ENCODE measurements at regions not wholly inside any gene's neighbourhood (a gene's known extent, or its start where the extent isn't known, plus 50 kb on each side); places are given as distances from the start of the nearest gene placed in this dataset.

GRCh38 chr16:86095131-86095752 is 196.3 kb downstream of the IRF8 start:
- DNase-seq: no peak

- DNase-seq: no peak
These were observed 197.0 kb downstream of the IRF8 start for GRCh38 chr16:86095906-86096485.

GRCh38 chr16:86096850-86097249 is 197.9 kb downstream of the IRF8 start:
- no peak for DNase-seq

- no peak for DNase-seq
These were observed 200.4 kb downstream of the IRF8 start for GRCh38 chr16:86099326-86099725.

- DNase-seq: no peak
These were observed 201.5 kb downstream of the IRF8 start for GRCh38 chr16:86100205-86101136.

- DNase-seq: no peak
These were observed 202.4 kb downstream of the IRF8 start for GRCh38 chr16:86101137-86101896.

- DNase-seq: no peak
These were observed 202.9 kb downstream of the IRF8 start for GRCh38 chr16:86101897-86102157.

GRCh38 chr16:86103320-86103719 is 204.4 kb downstream of the IRF8 start:
- DNase-seq: no peak

- no peak for DNase-seq
These were observed 205.6 kb downstream of the IRF8 start for GRCh38 chr16:86104537-86105048.

GRCh38 chr16:86107215-86107825 is 208.4 kb downstream of the IRF8 start:
- DNase-seq: no peak

GRCh38 chr16:86108062-86108461 is 209.1 kb downstream of the IRF8 start:
- DNase-seq: no peak

GRCh38 chr16:86110134-86110533 is 211.2 kb downstream of the IRF8 start:
- no peak for DNase-seq

- no peak for DNase-seq
These were observed 211.8 kb downstream of the IRF8 start for GRCh38 chr16:86110726-86111125.

GRCh38 chr16:86112178-86112577 is 213.2 kb downstream of the IRF8 start:
- DNase-seq: no peak

- DNase-seq: no peak
These were observed 218.3 kb downstream of the IRF8 start for GRCh38 chr16:86117235-86117634.

GRCh38 chr16:86117756-86118155 is 218.8 kb downstream of the IRF8 start:
- no peak for DNase-seq

GRCh38 chr16:86118467-86119307 is 219.7 kb downstream of the IRF8 start:
- DNase-seq: no peak

- no peak for DNase-seq
These were observed 221.5 kb downstream of the IRF8 start for GRCh38 chr16:86120201-86121192.

- DNase-seq: no peak
These were observed 222.5 kb downstream of the IRF8 start for GRCh38 chr16:86121374-86122010.

All from stimulated activated CD4-positive, alpha-beta T cell treated with anti-CD3 and anti-CD28 coated beads, Interleukin-1b, Interleukin-23, amount 100 ng/mL, for 48 hours (primary cell).